ENCODE measurements at regions not wholly inside any gene's neighbourhood (a gene's known extent, or its start where the extent isn't known, plus 50 kb on each side); places are given as distances from the start of the nearest gene placed in this dataset.

- TF ChIP-seq CTCF (IDR thresholded peaks at IDR 0.05; ENCODE audit: insufficient read depth, low read depth, low read length) = no peak
- no peak for TF ChIP-seq EZH2 (IDR thresholded peaks at IDR 0.05; ENCODE audit: insufficient read depth, low read length)
These were observed 100.4 kb downstream of the METRNL start for GRCh38 chr17:83179811-83180210.

Data from astrocyte (in vitro differentiated cells and primary cell).